OCI-LY7 (cell line): ENCODE measurements at regions not wholly inside any gene's neighbourhood (a gene's known extent, or its start where the extent isn't known, plus 50 kb on each side); places are given as distances from the start of the nearest gene placed in this dataset.

Source experiments
- BruUV-seq: library from RNA; stranded (reverse); fragments of 400-500 nt; replicated peaks from 2 replicates; lab custom pipeline; 2021; lab: Mats Ljungman, UMichigan
- CTCF ChIA-PET: fragments of 300-600 bp; sonication (Branson Sonifier 250); formaldehyde crosslinking; loops from one replicate; lab custom pipeline; 2022; ENCODE audit warnings: antibody characterized with exemption; ENCODE audit not compliant: unreplicated experiment; lab: Charles Lee
- POLR2A ChIA-PET: fragments of 300-600 bp; sonication (Branson Sonifier 250); formaldehyde crosslinking; loops from one replicate; lab custom pipeline; 2022; ENCODE audit warnings: antibody characterized with exemption; lab: Charles Lee
- DNase-seq: peaks from one replicate; pipeline ENCODE4 v3.0.0-alpha.2; 2015; ENCODE audit warnings: low spot score
- H2AFZ ChIP-seq: fragments of 200-600 bp; sonication (generic), shearing (Covaris generic); 2 replicates; pipeline ENCODE4 v1.6.1; 2014; ENCODE audit warnings: mild to moderate bottlenecking, antibody characterized with exemption, low read length, moderate library complexity
- H3K27ac ChIP-seq: fragments of 200-600 bp; sonication (generic); 2 replicates; pipeline ENCODE4 v1.5.1; 2014; ENCODE audit warnings: mixed run types, low read depth, mild to moderate bottlenecking, moderate library complexity, low read length, inconsistent platforms; ENCODE audit not compliant: poor library complexity, severe bottlenecking
- H3K36me3 ChIP-seq: fragments of 200-600 bp; sonication (generic); 2 replicates; pipeline ENCODE4 v1.6.1; 2014; ENCODE audit warnings: mild to moderate bottlenecking, antibody characterized with exemption, low read length, moderate library complexity, mixed read lengths; ENCODE audit not compliant: insufficient read depth
- H3K4me1 ChIP-seq: fragments of 200-600 bp; sonication (generic); 2 replicates; pipeline ENCODE4 v1.5.1; 2014; ENCODE audit warnings: mild to moderate bottlenecking, low read length; ENCODE audit not compliant: insufficient read depth, poor library complexity, severe bottlenecking
- H3K4me2 ChIP-seq: fragments of 200-600 bp; sonication (generic); 2 replicates; pipeline ENCODE4 v1.6.1; 2014; ENCODE audit warnings: mild to moderate bottlenecking, low read length
- H3K4me3 ChIP-seq: fragments of 200-600 bp; sonication (generic); 2 replicates; pipeline ENCODE4 v1.5.1; 2014; ENCODE audit warnings: mild to moderate bottlenecking, low read depth, low read length; ENCODE audit not compliant: poor library complexity, severe bottlenecking
- H3K79me2 ChIP-seq: fragments of 200-600 bp; sonication (generic); 2 replicates; pipeline ENCODE4 v1.6.1; 2016; ENCODE audit warnings: low read depth, mild to moderate bottlenecking, low read length, moderate library complexity, mixed read lengths; ENCODE audit not compliant: insufficient read depth
- H3K9me2 ChIP-seq: fragments of 200-600 bp; sonication (generic); 2 replicates; pipeline ENCODE4 v1.6.1; 2016; ENCODE audit warnings: mild to moderate bottlenecking, low read length, mixed read lengths; ENCODE audit not compliant: insufficient read depth
- H3K9me3 ChIP-seq: fragments of 200-600 bp; sonication (generic); 2 replicates; pipeline ENCODE4 v1.6.1; 2014; ENCODE audit warnings: mild to moderate bottlenecking, mixed run types, low read length, mixed read lengths
- H4K20me1 ChIP-seq: fragments of 200-600 bp; sonication (generic); 2 replicates; pipeline ENCODE4 v1.6.1; 2014; ENCODE audit warnings: mild to moderate bottlenecking, antibody characterized with exemption, low read length, moderate library complexity, mixed read lengths; ENCODE audit not compliant: insufficient read depth
- EZH2phosphoT487 ChIP-seq: fragments of 200-600 bp; sonication (generic); IDR thresholded peaks from 2 replicates; pipeline ENCODE4 v1.6.1; 2018; ENCODE audit warnings: low read depth, borderline replicate concordance, mild to moderate bottlenecking, mixed run types, antibody characterized with exemption, low read length, moderate library complexity, mixed read lengths
- intact Hi-C: fragments of 100-400 bp; cut with micrococcal nuclease; formaldehyde crosslinking; loops from one replicate; pipeline ENCODE4 v1.10.0; 2022; ENCODE audit not compliant: unreplicated experiment
- TF ChIP-seq, protein P1 (sequence below): fragments of 200-600 bp; sonication (generic); conservative IDR thresholded peaks from 2 replicates; pipeline ENCODE4 v1.5.1; 2014; ENCODE audit warnings: mild to moderate bottlenecking, antibody characterized with exemption, low read length, moderate library complexity, mixed read lengths

GRCh38 chr6:18897350-18897749 is 510.2 kb downstream of the RNF144B start:
- BruUV-seq: no TSS peak
- Histone ChIP-seq H3K9me3 (no peaks in the 10 kb centered on the region), H3K4me2 (no peak overlapping the region), H2AFZ (no peak overlapping the region), H4K20me1 (no peaks in the 10 kb centered on the region), H3K27ac (no peak overlapping the region), H3K4me1 (no peaks in the 10 kb centered on the region), H3K36me3 (no peaks in the 10 kb centered on the region), H3K9me2 (no peaks in the 10 kb centered on the region), H3K79me2 (no peaks in the 10 kb centered on the region), H3K4me3 (no peak overlapping the region)
- ChIA-PET POLR2A (interaction anchor here (0.5 kb wide), 1 partner anchor 66 kb away, joined by 3 read pairs; no protein-coding TSS in a partner anchor), CTCF (no interaction called here)
- DNase-seq: no peak
- no peak for TF ChIP-seq EZH2phosphoT487
- TF ChIP-seq, protein P1, sequence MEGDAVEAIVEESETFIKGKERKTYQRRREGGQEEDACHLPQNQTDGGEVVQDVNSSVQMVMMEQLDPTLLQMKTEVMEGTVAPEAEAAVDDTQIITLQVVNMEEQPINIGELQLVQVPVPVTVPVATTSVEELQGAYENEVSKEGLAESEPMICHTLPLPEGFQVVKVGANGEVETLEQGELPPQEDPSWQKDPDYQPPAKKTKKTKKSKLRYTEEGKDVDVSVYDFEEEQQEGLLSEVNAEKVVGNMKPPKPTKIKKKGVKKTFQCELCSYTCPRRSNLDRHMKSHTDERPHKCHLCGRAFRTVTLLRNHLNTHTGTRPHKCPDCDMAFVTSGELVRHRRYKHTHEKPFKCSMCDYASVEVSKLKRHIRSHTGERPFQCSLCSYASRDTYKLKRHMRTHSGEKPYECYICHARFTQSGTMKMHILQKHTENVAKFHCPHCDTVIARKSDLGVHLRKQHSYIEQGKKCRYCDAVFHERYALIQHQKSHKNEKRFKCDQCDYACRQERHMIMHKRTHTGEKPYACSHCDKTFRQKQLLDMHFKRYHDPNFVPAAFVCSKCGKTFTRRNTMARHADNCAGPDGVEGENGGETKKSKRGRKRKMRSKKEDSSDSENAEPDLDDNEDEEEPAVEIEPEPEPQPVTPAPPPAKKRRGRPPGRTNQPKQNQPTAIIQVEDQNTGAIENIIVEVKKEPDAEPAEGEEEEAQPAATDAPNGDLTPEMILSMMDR: no peak
- intact Hi-C loops: no loop called here

GRCh38 chr6:18904681-18905080 is 517.5 kb downstream of the RNF144B start:
- Histone ChIP-seq H3K9me2 (no peaks in the 10 kb centered on the region), H3K27ac (no peak overlapping the region), H3K36me3 (no peaks in the 10 kb centered on the region), H3K4me3 (no peak overlapping the region), H2AFZ (no peak overlapping the region), H3K79me2 (no peaks in the 10 kb centered on the region), H3K4me2 (no peak overlapping the region), H3K4me1 (no peaks in the 10 kb centered on the region), H4K20me1 (no peaks in the 10 kb centered on the region), H3K9me3 (no peaks in the 10 kb centered on the region)
- CTCF ChIA-PET: no interaction called here
- POLR2A ChIA-PET: no interaction called here
- BruUV-seq: no TSS peak
- intact Hi-C loops: no loop called here
- no peak for TF ChIP-seq EZH2phosphoT487
- DNase-seq: no peak

GRCh38 chr6:18920701-18921100 is 533.6 kb downstream of the RNF144B start:
- no TSS peak for BruUV-seq
- no peak for TF ChIP-seq EZH2phosphoT487
- TF ChIP-seq, protein P1: no peak
- DNase-seq: no peak
- H2AFZ ChIP-seq: no peak overlapping the region
- H3K36me3 ChIP-seq: no peaks in the 10 kb centered on the region
- ChIA-PET POLR2A (no interaction called here), CTCF (no interaction called here)
- H3K79me2 ChIP-seq: no peaks in the 10 kb centered on the region
- no peak overlapping the region for H3K4me2 ChIP-seq
- H4K20me1 ChIP-seq: no peaks in the 10 kb centered on the region
- H3K27ac ChIP-seq: no peak overlapping the region
- no peak overlapping the region for H3K4me3 ChIP-seq
- intact Hi-C loops: no loop called here
- no peaks in the 10 kb centered on the region for H3K9me3 ChIP-seq
- no peaks in the 10 kb centered on the region for H3K4me1 ChIP-seq
- H3K9me2 ChIP-seq: no peaks in the 10 kb centered on the region
